ENCODE measurements at regions not wholly inside any gene's neighbourhood (a gene's known extent, or its start where the extent isn't known, plus 50 kb on each side); places are given as distances from the start of the nearest gene placed in this dataset.

DNA sequence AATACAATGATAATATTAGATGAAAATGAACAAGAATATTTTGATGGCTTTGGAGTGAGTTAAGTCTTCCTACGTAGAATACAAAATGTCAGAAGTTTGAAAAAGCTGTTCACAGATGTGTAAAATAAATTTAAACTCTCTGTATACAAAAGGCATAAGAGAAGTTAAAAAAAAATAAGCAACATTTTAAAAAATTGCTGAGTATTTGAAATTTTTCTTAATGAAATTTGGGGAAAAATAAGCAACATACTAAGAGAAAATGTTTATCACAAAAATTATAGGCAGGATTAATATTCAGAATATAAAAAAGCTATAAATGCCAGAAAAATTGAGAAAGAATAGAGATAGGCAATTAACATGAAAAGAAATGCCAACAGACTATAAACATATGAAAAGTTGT, 470.7 kb upstream of the TRPC7 start:
- no peak for TF ChIP-seq CTCF (conservative IDR thresholded peaks at IDR 0.05; ENCODE audit: low read depth, low read length)
- TF ChIP-seq EZH2 (IDR thresholded peaks at IDR 0.05; ENCODE audit: borderline replicate concordance, low read depth, low read length, poor library complexity, severe bottlenecking) = no peak

Data from A673 (cell line).